ENCODE measurements at regions not wholly inside any gene's neighbourhood (a gene's known extent, or its start where the extent isn't known, plus 50 kb on each side); places are given as distances from the start of the nearest gene placed in this dataset.

GRCh38 chr6:40887079-40887791 lies 151.8 kb downstream of the UNC5CL start:
- TF ChIP-seq JUND (IDR thresholded peaks at IDR 0.05; ENCODE audit: low read length) (no peak), USF2 (IDR thresholded peaks at IDR 0.05; ENCODE audit: low read length) (no peak), GTF2F1 (IDR thresholded peaks at IDR 0.05; ENCODE audit: borderline replicate concordance, low read depth, low read length) (no peak), CBX5 (IDR thresholded peaks at IDR 0.05; ENCODE audit: low read depth, low read length) (no peak)
